ENCODE measurements at regions not wholly inside any gene's neighbourhood (a gene's known extent, or its start where the extent isn't known, plus 50 kb on each side); places are given as distances from the start of the nearest gene placed in this dataset.

- H3K9me3 ChIP-seq, result no peaks in the 10 kb centered on the region
- intact Hi-C loops (cut with DNase I), result no loop called here
- no peak overlapping the region for H3K4me3 ChIP-seq
- no peak for ATAC-seq
- TF ChIP-seq POLR2A (IDR thresholded peaks at IDR 0.05), result no peak
- TF ChIP-seq, protein P1, sequence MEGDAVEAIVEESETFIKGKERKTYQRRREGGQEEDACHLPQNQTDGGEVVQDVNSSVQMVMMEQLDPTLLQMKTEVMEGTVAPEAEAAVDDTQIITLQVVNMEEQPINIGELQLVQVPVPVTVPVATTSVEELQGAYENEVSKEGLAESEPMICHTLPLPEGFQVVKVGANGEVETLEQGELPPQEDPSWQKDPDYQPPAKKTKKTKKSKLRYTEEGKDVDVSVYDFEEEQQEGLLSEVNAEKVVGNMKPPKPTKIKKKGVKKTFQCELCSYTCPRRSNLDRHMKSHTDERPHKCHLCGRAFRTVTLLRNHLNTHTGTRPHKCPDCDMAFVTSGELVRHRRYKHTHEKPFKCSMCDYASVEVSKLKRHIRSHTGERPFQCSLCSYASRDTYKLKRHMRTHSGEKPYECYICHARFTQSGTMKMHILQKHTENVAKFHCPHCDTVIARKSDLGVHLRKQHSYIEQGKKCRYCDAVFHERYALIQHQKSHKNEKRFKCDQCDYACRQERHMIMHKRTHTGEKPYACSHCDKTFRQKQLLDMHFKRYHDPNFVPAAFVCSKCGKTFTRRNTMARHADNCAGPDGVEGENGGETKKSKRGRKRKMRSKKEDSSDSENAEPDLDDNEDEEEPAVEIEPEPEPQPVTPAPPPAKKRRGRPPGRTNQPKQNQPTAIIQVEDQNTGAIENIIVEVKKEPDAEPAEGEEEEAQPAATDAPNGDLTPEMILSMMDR (IDR thresholded peaks at IDR 0.05), result no peak
- no peak overlapping the region for H3K27ac ChIP-seq
- WGBS, 4 donors, result 77 to 86% (median 79%) methylated on average over 15 to 17 of the region's 17 CpGs
- no peaks in the 10 kb centered on the region for H3K4me1 ChIP-seq
- DNase-seq, result peak in 1 of 5 donors; percentile 32
- peaks cover 0 to 84% (median 12%) of the 10 kb centered on the region in 9 donors for H3K27me3 ChIP-seq
- no peaks in the 10 kb centered on the region for H3K36me3 ChIP-seq
These were observed 250.7 kb downstream of the RBFOX3 start for GRCh38 chr17:79360196-79360595.

DNA sequence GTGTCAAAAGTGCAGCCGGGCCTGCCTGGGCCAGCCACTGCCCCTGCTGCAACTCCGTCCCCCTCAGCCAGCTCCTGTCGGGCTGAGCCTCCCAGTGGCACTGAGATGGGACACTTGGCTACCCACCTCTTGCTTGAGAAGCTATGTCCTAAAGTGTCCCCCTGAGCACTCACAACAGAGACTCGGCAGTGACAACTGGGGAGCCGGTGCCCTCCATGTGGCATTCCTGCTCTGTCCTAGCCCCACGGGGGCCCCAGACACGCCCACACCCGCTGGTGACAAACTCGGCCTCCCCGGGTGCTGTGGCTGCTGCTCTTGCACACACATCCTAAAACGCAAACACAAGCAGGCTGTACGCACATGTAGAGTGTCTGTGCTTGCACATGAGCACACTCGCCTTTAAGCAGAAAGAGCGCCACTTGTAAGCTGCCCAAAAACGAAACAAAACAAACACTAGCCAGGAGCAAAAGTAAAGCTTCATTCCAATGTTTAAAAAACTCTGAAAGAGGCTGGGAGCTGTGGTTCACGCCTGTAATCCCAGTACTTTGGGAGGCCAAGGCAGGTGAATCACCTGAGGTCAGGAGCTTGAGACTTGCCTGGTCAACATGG is 253.9 kb downstream of the RBFOX3 start:
- 72 to 81% (median 78%) methylated on average over 11 to 16 of the region's 16 CpGs for WGBS, 4 donors
- Histone ChIP-seq H3K36me3 (no peaks in the 10 kb centered on the region), H3K4me1 (no peaks in the 10 kb centered on the region), H3K9me3 (peaks cover 0 to 8% (median 0%) of the 10 kb centered on the region in 12 donors), H3K27me3 (peaks cover 0 to 90% (median 4%) of the 10 kb centered on the region in 9 donors), H3K27ac (no peak overlapping the region), H3K4me3 (no peak overlapping the region)
- DNase-seq (peak in 1 of 5 donors; percentile 28), ATAC-seq (no peak)
- TF ChIP-seq, protein P1 (IDR thresholded peaks at IDR 0.05), result no peak
- no peak for TF ChIP-seq POLR2A (IDR thresholded peaks at IDR 0.05)
- intact Hi-C loops (cut with DNase I), result no loop called here

DNA sequence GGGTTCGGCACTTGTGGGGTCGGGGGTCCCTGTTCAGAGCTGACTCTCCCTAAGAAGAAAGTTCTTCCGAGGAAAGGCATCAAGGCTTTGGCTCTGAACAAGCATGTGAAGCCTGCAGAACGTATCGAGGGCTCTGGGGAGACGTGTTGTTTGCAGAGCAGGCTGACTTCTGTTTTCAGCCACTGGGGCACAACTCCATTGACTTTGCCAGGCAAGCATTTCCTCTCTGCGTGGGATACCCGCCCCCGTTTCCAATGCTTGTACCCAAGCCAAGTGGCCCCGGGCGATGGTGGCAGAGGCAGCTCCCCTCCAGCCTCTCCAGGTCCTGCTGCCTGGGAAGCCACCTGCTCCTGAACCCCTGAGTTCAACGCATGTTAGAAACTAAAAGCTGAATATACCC is 255.7 kb downstream of the RBFOX3 start:
- WGBS, 4 donors, result 62 to 75% (median 68%) methylated on average over 12 of the region's 12 CpGs

DNA sequence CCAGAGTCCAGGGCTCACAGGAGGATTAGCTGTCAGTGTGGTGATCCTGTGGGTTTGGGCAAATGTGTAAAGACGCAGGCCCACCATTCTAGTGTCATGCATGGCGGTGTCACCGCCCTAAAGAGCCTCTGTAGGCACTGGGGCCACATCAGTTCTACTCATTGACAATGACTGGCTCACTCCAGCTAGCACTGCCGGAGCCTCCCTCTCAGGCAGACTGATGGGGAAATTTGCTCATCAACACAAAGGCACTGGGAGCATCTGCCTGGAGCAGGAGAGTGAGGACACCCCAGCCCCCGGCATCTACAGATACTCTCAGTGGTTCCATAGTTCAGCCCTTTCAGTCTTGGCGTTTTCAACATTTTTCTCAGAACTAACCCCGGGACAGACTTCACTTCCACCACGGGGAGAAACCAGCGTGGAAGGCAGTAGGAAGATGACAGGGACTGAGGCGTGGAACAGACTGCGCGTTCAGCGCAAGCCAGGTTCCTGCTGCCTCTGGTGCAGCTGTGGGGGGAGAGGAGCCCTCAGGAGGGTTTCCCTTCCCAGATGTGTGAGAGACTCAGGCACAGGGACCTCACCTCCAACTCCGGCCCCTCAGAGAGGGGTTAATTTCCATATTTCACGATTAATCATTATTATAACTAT is 256.6 kb downstream of the RBFOX3 start:
- Histone ChIP-seq H3K27me3 (peaks cover 0 to 85% (median 9%) of the 10 kb centered on the region in 9 donors), H3K36me3 (no peaks in the 10 kb centered on the region), H3K4me1 (no peaks in the 10 kb centered on the region), H3K27ac (no peak overlapping the region), H3K9me3 (peaks cover 0 to 8% (median 0%) of the 10 kb centered on the region in 12 donors), H3K4me3 (no peak overlapping the region)
- ATAC-seq, result no peak
- WGBS, 4 donors, result 78 to 83% (median 81%) methylated on average over 11 to 15 of the region's 15 CpGs
- DNase-seq, result peak in 1 of 5 donors; percentile 4
- intact Hi-C loops (cut with DNase I), result no loop called here
- TF ChIP-seq, protein P1 (IDR thresholded peaks at IDR 0.05), result no peak
- TF ChIP-seq POLR2A (IDR thresholded peaks at IDR 0.05), result no peak

More for the DNA sequence above, 255.7 kb downstream of the RBFOX3 start:
- intact Hi-C loops (cut with DNase I), result no loop called here
- TF ChIP-seq POLR2A (IDR thresholded peaks at IDR 0.05), result no peak
- TF ChIP-seq, protein P1 (IDR thresholded peaks at IDR 0.05), result no peak
- ATAC-seq (no peak), DNase-seq (peak in 1 of 5 donors; percentile 20)
- Histone ChIP-seq H3K9me3 (peaks cover 0 to 8% (median 0%) of the 10 kb centered on the region in 12 donors), H3K4me3 (no peak overlapping the region), H3K27me3 (peaks cover 0 to 87% (median 9%) of the 10 kb centered on the region in 9 donors), H3K27ac (no peak overlapping the region), H3K4me1 (no peaks in the 10 kb centered on the region), H3K36me3 (no peaks in the 10 kb centered on the region)
